ENCODE measurements at regions not wholly inside any gene's neighbourhood (a gene's known extent, or its start where the extent isn't known, plus 50 kb on each side); places are given as distances from the start of the nearest gene placed in this dataset.

DNA sequence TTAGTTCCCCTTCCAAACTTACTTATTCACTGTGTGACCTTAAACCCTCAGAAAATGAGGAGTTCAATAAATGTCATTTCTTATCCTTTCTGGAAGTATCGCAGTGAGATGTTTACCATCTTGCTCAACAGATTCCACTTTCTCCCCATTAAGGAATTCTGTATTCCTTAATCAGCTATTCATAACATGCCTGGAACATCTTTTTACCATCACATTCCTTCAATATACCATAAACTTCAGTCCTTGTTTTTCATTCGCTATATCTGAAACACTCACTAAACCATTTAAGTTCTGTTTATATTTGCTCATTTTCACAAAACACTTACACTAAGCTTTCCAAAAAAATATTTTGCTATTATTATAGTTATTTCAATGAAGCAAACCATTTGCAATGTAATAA is 1158.6 kb downstream of the CDH12 start:
- TF ChIP-seq ZFX (IDR thresholded peaks at IDR 0.05), result no peak
- TF ChIP-seq, protein P1, sequence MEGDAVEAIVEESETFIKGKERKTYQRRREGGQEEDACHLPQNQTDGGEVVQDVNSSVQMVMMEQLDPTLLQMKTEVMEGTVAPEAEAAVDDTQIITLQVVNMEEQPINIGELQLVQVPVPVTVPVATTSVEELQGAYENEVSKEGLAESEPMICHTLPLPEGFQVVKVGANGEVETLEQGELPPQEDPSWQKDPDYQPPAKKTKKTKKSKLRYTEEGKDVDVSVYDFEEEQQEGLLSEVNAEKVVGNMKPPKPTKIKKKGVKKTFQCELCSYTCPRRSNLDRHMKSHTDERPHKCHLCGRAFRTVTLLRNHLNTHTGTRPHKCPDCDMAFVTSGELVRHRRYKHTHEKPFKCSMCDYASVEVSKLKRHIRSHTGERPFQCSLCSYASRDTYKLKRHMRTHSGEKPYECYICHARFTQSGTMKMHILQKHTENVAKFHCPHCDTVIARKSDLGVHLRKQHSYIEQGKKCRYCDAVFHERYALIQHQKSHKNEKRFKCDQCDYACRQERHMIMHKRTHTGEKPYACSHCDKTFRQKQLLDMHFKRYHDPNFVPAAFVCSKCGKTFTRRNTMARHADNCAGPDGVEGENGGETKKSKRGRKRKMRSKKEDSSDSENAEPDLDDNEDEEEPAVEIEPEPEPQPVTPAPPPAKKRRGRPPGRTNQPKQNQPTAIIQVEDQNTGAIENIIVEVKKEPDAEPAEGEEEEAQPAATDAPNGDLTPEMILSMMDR (conservative IDR thresholded peaks at IDR 0.05), result no peak
- no peak overlapping the region for H3K27ac ChIP-seq

- no peak overlapping the region for H3K27ac ChIP-seq
- TF ChIP-seq, protein P1 (conservative IDR thresholded peaks at IDR 0.05), result no peak
- no peak for TF ChIP-seq ZFX (IDR thresholded peaks at IDR 0.05)
These were observed 1159.6 kb downstream of the CDH12 start for GRCh38 chr5:21693591-21693990.

GRCh38 chr5:21689587-21689986 is 1163.6 kb downstream of the CDH12 start:
- TF ChIP-seq ZFX (IDR thresholded peaks at IDR 0.05), result no peak
- TF ChIP-seq, protein P1 (conservative IDR thresholded peaks at IDR 0.05), result no peak
- no peak overlapping the region for H3K27ac ChIP-seq

GRCh38 chr5:21688655-21689054 is 1164.5 kb downstream of the CDH12 start:
- TF ChIP-seq ZFX (IDR thresholded peaks at IDR 0.05), result no peak
- TF ChIP-seq, protein P1 (conservative IDR thresholded peaks at IDR 0.05), result no peak
- no peak overlapping the region for H3K27ac ChIP-seq

DNA sequence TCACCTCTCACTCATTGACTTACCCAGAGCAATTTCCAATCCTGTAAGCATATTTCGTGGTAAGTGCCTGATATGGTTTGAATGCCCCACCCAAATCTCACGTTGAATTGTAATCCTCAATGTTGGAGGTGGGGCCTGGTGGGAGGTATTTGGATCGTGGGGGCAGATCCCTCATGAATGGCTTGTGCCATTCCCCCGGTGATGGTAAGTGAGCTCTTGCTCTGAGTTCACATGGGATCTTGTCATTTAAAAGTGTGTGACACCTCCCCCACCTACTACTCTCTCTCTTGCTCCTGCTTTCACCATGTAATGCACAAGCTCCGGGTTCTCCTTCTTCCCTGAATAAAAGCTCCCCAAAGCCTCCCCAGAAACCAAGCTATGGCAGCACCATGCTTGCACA is 1165.5 kb downstream of the CDH12 start:
- TF ChIP-seq, protein P1 (conservative IDR thresholded peaks at IDR 0.05), result no peak
- TF ChIP-seq ZFX (IDR thresholded peaks at IDR 0.05), result no peak
- H3K27ac ChIP-seq, result no peak overlapping the region

GRCh38 chr5:21686706-21687105 is 1166.4 kb downstream of the CDH12 start:
- no peak overlapping the region for H3K27ac ChIP-seq
- TF ChIP-seq, protein P1 (conservative IDR thresholded peaks at IDR 0.05), result no peak
- TF ChIP-seq ZFX (IDR thresholded peaks at IDR 0.05), result no peak

- TF ChIP-seq ZFX (IDR thresholded peaks at IDR 0.05), result no peak
- TF ChIP-seq, protein P1 (conservative IDR thresholded peaks at IDR 0.05), result no peak
- no peak overlapping the region for H3K27ac ChIP-seq
These were observed 1167.6 kb downstream of the CDH12 start for GRCh38 chr5:21685522-21685921.
